ENCODE measurements at regions not wholly inside any gene's neighbourhood (a gene's known extent, or its start where the extent isn't known, plus 50 kb on each side); places are given as distances from the start of the nearest gene placed in this dataset.

DNA sequence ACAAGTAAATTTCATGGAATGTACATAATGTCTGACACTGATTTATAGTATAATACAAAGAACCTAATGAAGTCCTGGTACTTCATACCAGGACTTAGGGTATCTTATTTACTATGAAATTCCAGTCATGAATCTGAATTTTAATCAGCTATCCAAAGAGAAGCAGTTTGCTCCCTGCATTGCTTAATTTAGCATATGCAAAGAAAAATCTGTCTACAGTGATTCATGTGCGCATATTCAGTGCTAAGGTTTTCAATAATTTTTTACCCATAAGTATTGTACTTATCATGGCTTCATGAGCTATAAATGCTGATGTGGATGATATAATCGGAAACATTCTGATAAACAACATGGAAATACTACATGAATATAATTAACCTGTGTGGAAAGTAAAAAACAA is 185.6 kb upstream of the ARHGAP42 start:
- no peak overlapping the region for H4K8ac ChIP-seq (ENCODE audit: low read depth, low read length)
- H3K36me3 ChIP-seq (ENCODE audit: control insufficient read depth in 1 of 2, insufficient read depth in 2 of 2, low read length in 2 of 2) = no peaks in the 10 kb centered on the region
- H3K27ac ChIP-seq (ENCODE audit: low read depth, low read length) = no peak overlapping the region
- H3K9me3 ChIP-seq (ENCODE audit: insufficient read depth, low read depth, low read length) = no peaks in the 10 kb centered on the region
- H3K79me2 ChIP-seq (ENCODE audit: control insufficient read depth, insufficient read depth, low read length, poor library complexity) = no peaks in the 10 kb centered on the region
- H2AFZ ChIP-seq (ENCODE audit: insufficient read depth, low read length, poor library complexity) = no peak overlapping the region
- no peak overlapping the region for H3K23ac ChIP-seq (ENCODE audit: low read length)
- H2BK120ac ChIP-seq (ENCODE audit: insufficient read depth, low read length, poor library complexity) = no peak overlapping the region
- no peak overlapping the region for H2AK5ac ChIP-seq (ENCODE audit: low read length)
- H3K14ac ChIP-seq (ENCODE audit: low read length) = no peak overlapping the region
- H3K4ac ChIP-seq (ENCODE audit: low read depth, low read length) = no peak overlapping the region
- H2BK12ac ChIP-seq (ENCODE audit: low read length) = no peak overlapping the region
- H3K79me1 ChIP-seq (ENCODE audit: low read length) = no peaks in the 10 kb centered on the region
- no peak overlapping the region for H3K18ac ChIP-seq (ENCODE audit: low read length)
- no CpG with 5 or more reads among the region's 2 CpGs for whole genome bisulfite sequencing (ENCODE audit: extremely low coverage, insufficient coverage, insufficient read length)
- H4K91ac ChIP-seq (ENCODE audit: low read depth, low read length) = no peak overlapping the region
- H2BK5ac ChIP-seq (ENCODE audit: low read depth, low read length, poor library complexity) = no peak overlapping the region
- H3K4me2 ChIP-seq (ENCODE audit: low read length) = no peak overlapping the region
- H3K4me1 ChIP-seq (ENCODE audit: control insufficient read depth in 1 of 2, insufficient read depth in 2 of 2, low read length in 2 of 2) = no peaks in the 10 kb centered on the region
- H3K4me3 ChIP-seq (ENCODE audit: low read depth, low read length) = no peak overlapping the region
- H3K9ac ChIP-seq (ENCODE audit: low read length) = no peak overlapping the region
- DNase-seq = no peak
- H3K27me3 ChIP-seq (ENCODE audit: insufficient read depth, low read length) = no peaks in the 10 kb centered on the region
- no peak overlapping the region for H4K12ac ChIP-seq (ENCODE audit: low read depth, low read length)

DNA sequence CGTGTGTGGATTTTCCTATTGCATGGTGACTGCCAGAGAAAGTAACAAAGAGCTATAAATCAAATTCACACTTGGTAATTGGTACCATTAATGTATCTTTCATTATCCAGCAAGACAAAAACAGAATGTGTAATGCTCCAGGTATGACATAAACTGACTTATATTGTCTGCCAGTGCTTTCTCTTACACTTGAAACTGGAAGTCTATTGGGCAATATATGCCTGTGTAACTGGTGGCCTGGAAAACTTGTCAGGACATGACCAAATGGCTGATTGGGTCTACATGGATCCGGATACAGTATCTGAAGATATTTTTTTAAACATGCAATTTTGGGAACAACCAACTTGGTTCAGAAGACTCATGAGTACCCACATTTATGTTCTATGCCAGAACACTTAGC is 174.6 kb upstream of the ARHGAP42 start:
- Histone ChIP-seq H2BK12ac (ENCODE audit: low read length) (no peak overlapping the region), H3K4me1 (ENCODE audit: control insufficient read depth in 1 of 2, insufficient read depth in 2 of 2, low read length in 2 of 2) (no peaks in the 10 kb centered on the region), H3K4ac (ENCODE audit: low read depth, low read length) (no peak overlapping the region), H4K8ac (ENCODE audit: low read depth, low read length) (no peak overlapping the region), H2AFZ (ENCODE audit: insufficient read depth, low read length, poor library complexity) (no peak overlapping the region), H3K4me2 (ENCODE audit: low read length) (no peak overlapping the region), H3K27ac (ENCODE audit: low read depth, low read length) (no peak overlapping the region), H3K9ac (ENCODE audit: low read length) (no peak overlapping the region), H3K18ac (ENCODE audit: low read length) (no peak overlapping the region), H4K91ac (ENCODE audit: low read depth, low read length) (no peak overlapping the region), H3K36me3 (ENCODE audit: control insufficient read depth in 1 of 2, insufficient read depth in 2 of 2, low read length in 2 of 2) (no peaks in the 10 kb centered on the region), H3K79me2 (ENCODE audit: control insufficient read depth, insufficient read depth, low read length, poor library complexity) (no peaks in the 10 kb centered on the region), H4K12ac (ENCODE audit: low read depth, low read length) (no peak overlapping the region), H3K14ac (ENCODE audit: low read length) (no peak overlapping the region), H3K27me3 (ENCODE audit: insufficient read depth, low read length) (no peaks in the 10 kb centered on the region), H3K9me3 (ENCODE audit: insufficient read depth, low read depth, low read length) (no peaks in the 10 kb centered on the region), H3K79me1 (ENCODE audit: low read length) (no peaks in the 10 kb centered on the region), H3K4me3 (ENCODE audit: low read depth, low read length) (no peak overlapping the region), H2BK5ac (ENCODE audit: low read depth, low read length, poor library complexity) (no peak overlapping the region), H2AK5ac (ENCODE audit: low read length) (no peak overlapping the region), H3K23ac (ENCODE audit: low read length) (no peak overlapping the region), H2BK120ac (ENCODE audit: insufficient read depth, low read length, poor library complexity) (no peak overlapping the region)
- DNase-seq = peak in 1 of 2 donors; percentile 9
- no CpG with 5 or more reads among the region's 2 CpGs for WGBS (ENCODE audit: extremely low coverage, insufficient coverage, insufficient read length)

DNA sequence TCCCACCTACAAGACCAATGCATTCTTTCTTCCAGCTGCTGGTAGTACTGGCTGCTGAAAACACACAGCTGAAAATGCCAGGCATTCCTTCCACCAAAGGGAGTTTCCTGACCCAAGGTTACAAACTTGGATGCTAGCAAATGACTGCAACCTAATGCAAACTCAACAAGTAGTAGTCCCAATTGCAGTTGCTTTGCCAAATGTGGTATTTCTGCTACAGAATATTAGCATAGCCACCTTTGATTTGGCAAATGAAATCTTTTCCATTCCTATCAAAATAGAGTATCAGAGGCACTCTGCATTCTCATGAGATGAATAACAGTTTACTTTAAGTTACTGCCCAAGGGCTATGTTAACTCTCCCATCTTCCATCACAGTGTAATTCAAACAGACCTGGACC is 172.0 kb upstream of the ARHGAP42 start:
- Histone ChIP-seq H3K4me2 (ENCODE audit: low read length) (no peak overlapping the region), H4K8ac (ENCODE audit: low read depth, low read length) (no peak overlapping the region), H2BK12ac (ENCODE audit: low read length) (no peak overlapping the region), H3K27ac (ENCODE audit: low read depth, low read length) (no peak overlapping the region), H2AFZ (ENCODE audit: insufficient read depth, low read length, poor library complexity) (no peak overlapping the region), H3K79me1 (ENCODE audit: low read length) (no peaks in the 10 kb centered on the region), H3K36me3 (ENCODE audit: control insufficient read depth in 1 of 2, insufficient read depth in 2 of 2, low read length in 2 of 2) (no peaks in the 10 kb centered on the region), H3K27me3 (ENCODE audit: insufficient read depth, low read length) (no peaks in the 10 kb centered on the region), H4K91ac (ENCODE audit: low read depth, low read length) (no peak overlapping the region), H3K4ac (ENCODE audit: low read depth, low read length) (no peak overlapping the region), H2BK5ac (ENCODE audit: low read depth, low read length, poor library complexity) (no peak overlapping the region), H2BK120ac (ENCODE audit: insufficient read depth, low read length, poor library complexity) (no peak overlapping the region), H3K23ac (ENCODE audit: low read length) (no peak overlapping the region), H3K79me2 (ENCODE audit: control insufficient read depth, insufficient read depth, low read length, poor library complexity) (no peaks in the 10 kb centered on the region), H3K4me3 (ENCODE audit: low read depth, low read length) (no peak overlapping the region), H3K9me3 (ENCODE audit: insufficient read depth, low read depth, low read length) (no peaks in the 10 kb centered on the region), H3K9ac (ENCODE audit: low read length) (no peak overlapping the region), H3K4me1 (ENCODE audit: control insufficient read depth in 1 of 2, insufficient read depth in 2 of 2, low read length in 2 of 2) (no peaks in the 10 kb centered on the region), H2AK5ac (ENCODE audit: low read length) (no peak overlapping the region), H3K14ac (ENCODE audit: low read length) (no peak overlapping the region), H4K12ac (ENCODE audit: low read depth, low read length) (no peak overlapping the region), H3K18ac (ENCODE audit: low read length) (no peak overlapping the region)
- peak; percentile 72 to 82 for DNase-seq

DNA sequence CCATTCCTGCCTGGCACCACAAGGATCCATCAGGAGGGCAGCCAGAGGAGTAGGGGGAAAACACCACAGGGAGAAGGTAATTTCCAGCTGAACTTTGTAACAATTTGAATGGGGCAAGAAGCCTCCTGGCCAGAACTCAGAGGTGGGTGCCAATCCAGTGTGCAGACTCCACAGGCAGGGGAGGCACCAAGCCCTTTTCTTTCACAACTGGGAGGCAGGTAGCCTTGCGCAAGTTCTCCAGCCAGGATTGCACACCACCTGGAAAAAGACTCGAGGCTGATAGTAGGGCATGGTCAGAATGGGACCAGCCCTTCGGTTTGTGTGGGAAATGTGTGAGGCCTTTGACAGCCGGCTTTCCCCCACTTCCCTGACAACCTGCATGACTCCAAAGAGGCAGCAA is 161.9 kb upstream of the ARHGAP42 start:
- Histone ChIP-seq H3K14ac (ENCODE audit: low read length) (no peak overlapping the region), H4K8ac (ENCODE audit: low read depth, low read length) (no peak overlapping the region), H3K23ac (ENCODE audit: low read length) (no peak overlapping the region), H3K27me3 (ENCODE audit: insufficient read depth, low read length) (no peaks in the 10 kb centered on the region), H3K18ac (ENCODE audit: low read length) (no peak overlapping the region), H3K9me3 (ENCODE audit: insufficient read depth, low read depth, low read length) (peaks cover 6% of the 10 kb centered on the region), H2BK120ac (ENCODE audit: insufficient read depth, low read length, poor library complexity) (no peak overlapping the region), H3K9ac (ENCODE audit: low read length) (no peak overlapping the region), H2BK5ac (ENCODE audit: low read depth, low read length, poor library complexity) (no peak overlapping the region), H4K91ac (ENCODE audit: low read depth, low read length) (no peak overlapping the region), H3K4me3 (ENCODE audit: low read depth, low read length) (no peak overlapping the region), H3K27ac (ENCODE audit: low read depth, low read length) (no peak overlapping the region), H3K79me1 (ENCODE audit: low read length) (no peaks in the 10 kb centered on the region), H3K4me1 (ENCODE audit: control insufficient read depth in 1 of 2, insufficient read depth in 2 of 2, low read length in 2 of 2) (no peaks in the 10 kb centered on the region), H3K79me2 (ENCODE audit: control insufficient read depth, insufficient read depth, low read length, poor library complexity) (no peaks in the 10 kb centered on the region), H3K36me3 (ENCODE audit: control insufficient read depth in 1 of 2, insufficient read depth in 2 of 2, low read length in 2 of 2) (no peaks in the 10 kb centered on the region), H3K4me2 (ENCODE audit: low read length) (no peak overlapping the region), H2BK12ac (ENCODE audit: low read length) (no peak overlapping the region), H4K12ac (ENCODE audit: low read depth, low read length) (no peak overlapping the region), H2AK5ac (ENCODE audit: low read length) (no peak overlapping the region), H2AFZ (ENCODE audit: insufficient read depth, low read length, poor library complexity) (no peak overlapping the region), H3K4ac (ENCODE audit: low read depth, low read length) (no peak overlapping the region)
- no peak for DNase-seq
- no CpG with 5 or more reads among the region's 4 CpGs for WGBS (ENCODE audit: extremely low coverage, insufficient coverage, insufficient read length)

DNA sequence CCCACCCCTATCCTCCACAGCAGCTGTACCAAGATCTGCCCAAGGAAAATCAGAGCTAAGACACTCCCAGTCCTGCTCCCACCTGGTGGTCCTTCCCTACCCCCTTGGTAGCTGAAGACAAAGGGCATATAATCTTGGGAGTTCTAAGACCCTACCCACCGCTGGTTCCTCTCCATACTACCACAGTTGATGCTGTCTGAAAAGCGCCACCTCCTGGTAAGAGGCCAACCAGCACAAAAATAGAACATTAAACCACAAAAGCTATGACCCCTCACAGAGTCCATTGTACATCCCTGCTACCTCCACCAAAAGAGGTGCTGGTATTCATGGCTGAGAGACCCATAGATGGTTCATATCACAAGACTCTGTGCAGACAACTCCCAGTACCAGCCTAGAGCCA is 161.5 kb upstream of the ARHGAP42 start:
- peaks cover 6% of the 10 kb centered on the region for H3K9me3 ChIP-seq (ENCODE audit: insufficient read depth, low read depth, low read length)
- no peaks in the 10 kb centered on the region for H3K79me2 ChIP-seq (ENCODE audit: control insufficient read depth, insufficient read depth, low read length, poor library complexity)

More for the DNA sequence above, 161.5 kb upstream of the ARHGAP42 start:
- no peak overlapping the region for H4K91ac ChIP-seq (ENCODE audit: low read depth, low read length)
- no peak overlapping the region for H4K8ac ChIP-seq (ENCODE audit: low read depth, low read length)
- no CpG with 5 or more reads among the region's 2 CpGs for WGBS (ENCODE audit: extremely low coverage, insufficient coverage, insufficient read length)
- H3K36me3 ChIP-seq (ENCODE audit: control insufficient read depth in 1 of 2, insufficient read depth in 2 of 2, low read length in 2 of 2) = no peaks in the 10 kb centered on the region
- H3K4ac ChIP-seq (ENCODE audit: low read depth, low read length) = no peak overlapping the region
- no peak overlapping the region for H2BK120ac ChIP-seq (ENCODE audit: insufficient read depth, low read length, poor library complexity)
- H3K18ac ChIP-seq (ENCODE audit: low read length) = no peak overlapping the region
- no peak for DNase-seq
- H2BK5ac ChIP-seq (ENCODE audit: low read depth, low read length, poor library complexity) = no peak overlapping the region
- H3K4me3 ChIP-seq (ENCODE audit: low read depth, low read length) = no peak overlapping the region
- no peaks in the 10 kb centered on the region for H3K79me1 ChIP-seq (ENCODE audit: low read length)
- H3K27ac ChIP-seq (ENCODE audit: low read depth, low read length) = no peak overlapping the region
- H4K12ac ChIP-seq (ENCODE audit: low read depth, low read length) = no peak overlapping the region
- H3K4me2 ChIP-seq (ENCODE audit: low read length) = no peak overlapping the region
- H3K14ac ChIP-seq (ENCODE audit: low read length) = no peak overlapping the region
- no peak overlapping the region for H2AFZ ChIP-seq (ENCODE audit: insufficient read depth, low read length, poor library complexity)
- H3K23ac ChIP-seq (ENCODE audit: low read length) = no peak overlapping the region
- H3K4me1 ChIP-seq (ENCODE audit: control insufficient read depth in 1 of 2, insufficient read depth in 2 of 2, low read length in 2 of 2) = no peaks in the 10 kb centered on the region
- H3K27me3 ChIP-seq (ENCODE audit: insufficient read depth, low read length) = no peaks in the 10 kb centered on the region
- no peak overlapping the region for H2AK5ac ChIP-seq (ENCODE audit: low read length)
- H2BK12ac ChIP-seq (ENCODE audit: low read length) = no peak overlapping the region
- H3K9ac ChIP-seq (ENCODE audit: low read length) = no peak overlapping the region

Data from trophoblast cell (in vitro differentiated cells and primary cell).